ENCODE measurements at regions not wholly inside any gene's neighbourhood (a gene's known extent, or its start where the extent isn't known, plus 50 kb on each side); places are given as distances from the start of the nearest gene placed in this dataset.

- Histone ChIP-seq H3K9ac (ENCODE audit: low read length) (no peak overlapping the region), H3K4me3 (ENCODE audit: low read length) (no peak overlapping the region), H3K27ac (ENCODE audit: low read length) (no peak overlapping the region), H3K27me3 (ENCODE audit: low read depth, low read length) (no peaks in the 10 kb centered on the region), H3K9me3 (ENCODE audit: insufficient read depth, low read length) (no peaks in the 10 kb centered on the region), H3K4me1 (ENCODE audit: low read length) (no peaks in the 10 kb centered on the region), H3K79me2 (ENCODE audit: low read length) (no peaks in the 10 kb centered on the region), H3K4me2 (ENCODE audit: low read length) (no peak overlapping the region), H4K20me1 (ENCODE audit: insufficient read depth, low read length) (no peaks in the 10 kb centered on the region), H3K36me3 (replicated peaks; ENCODE audit: low read depth, low read length) (no peaks in the 10 kb centered on the region), H2AFZ (ENCODE audit: low read depth, low read length) (no peak overlapping the region)
- no peak for TF ChIP-seq CTCF (IDR thresholded peaks at IDR 0.05; ENCODE audit: low read depth, low read length)
These were observed 665.7 kb upstream of the SLC10A2 start for GRCh38 chr13:103731959-103732358.

GRCh38 chr13:103730407-103730806 lies 664.2 kb upstream of the SLC10A2 start:
- H3K79me2 ChIP-seq (ENCODE audit: low read length), result no peaks in the 10 kb centered on the region
- H3K9me3 ChIP-seq (ENCODE audit: insufficient read depth, low read length), result no peaks in the 10 kb centered on the region
- H3K4me1 ChIP-seq (ENCODE audit: low read length), result no peaks in the 10 kb centered on the region
- no peak overlapping the region for H3K9ac ChIP-seq (ENCODE audit: low read length)
- H3K4me2 ChIP-seq (ENCODE audit: low read length), result no peak overlapping the region
- H4K20me1 ChIP-seq (ENCODE audit: insufficient read depth, low read length), result no peaks in the 10 kb centered on the region
- no peak overlapping the region for H2AFZ ChIP-seq (ENCODE audit: low read depth, low read length)
- no peak overlapping the region for H3K27ac ChIP-seq (ENCODE audit: low read length)
- H3K36me3 ChIP-seq (replicated peaks; ENCODE audit: low read depth, low read length), result no peaks in the 10 kb centered on the region
- no peak for TF ChIP-seq EZH2phosphoT487 (IDR thresholded peaks at IDR 0.05; ENCODE audit: low read depth)
- no peak for TF ChIP-seq CTCF (IDR thresholded peaks at IDR 0.05; ENCODE audit: low read depth, low read length)
- H3K4me3 ChIP-seq (ENCODE audit: low read length), result no peak overlapping the region
- no peaks in the 10 kb centered on the region for H3K27me3 ChIP-seq (ENCODE audit: low read depth, low read length)

- no peak overlapping the region for H3K9ac ChIP-seq (ENCODE audit: low read length)
- H3K4me2 ChIP-seq (ENCODE audit: low read length), result no peak overlapping the region
- H3K79me2 ChIP-seq (ENCODE audit: low read length), result no peaks in the 10 kb centered on the region
- H4K20me1 ChIP-seq (ENCODE audit: insufficient read depth, low read length), result no peaks in the 10 kb centered on the region
- no peaks in the 10 kb centered on the region for H3K9me3 ChIP-seq (ENCODE audit: insufficient read depth, low read length)
- TF ChIP-seq CTCF (IDR thresholded peaks at IDR 0.05; ENCODE audit: low read depth, low read length) (no peak), EZH2phosphoT487 (IDR thresholded peaks at IDR 0.05; ENCODE audit: low read depth) (no peak)
- no peaks in the 10 kb centered on the region for H3K4me1 ChIP-seq (ENCODE audit: low read length)
- no peaks in the 10 kb centered on the region for H3K27me3 ChIP-seq (ENCODE audit: low read depth, low read length)
- no peak overlapping the region for H2AFZ ChIP-seq (ENCODE audit: low read depth, low read length)
- no peaks in the 10 kb centered on the region for H3K36me3 ChIP-seq (replicated peaks; ENCODE audit: low read depth, low read length)
- H3K4me3 ChIP-seq (ENCODE audit: low read length), result no peak overlapping the region
- no peak overlapping the region for H3K27ac ChIP-seq (ENCODE audit: low read length)
These were observed 660.6 kb upstream of the SLC10A2 start for GRCh38 chr13:103726808-103727207.

- no peaks in the 10 kb centered on the region for H3K79me2 ChIP-seq (ENCODE audit: low read length)
- no peak overlapping the region for H3K4me3 ChIP-seq (ENCODE audit: low read length)
- no peaks in the 10 kb centered on the region for H3K4me1 ChIP-seq (ENCODE audit: low read length)
- no peaks in the 10 kb centered on the region for H3K36me3 ChIP-seq (replicated peaks; ENCODE audit: low read depth, low read length)
- no peak overlapping the region for H3K4me2 ChIP-seq (ENCODE audit: low read length)
- H2AFZ ChIP-seq (ENCODE audit: low read depth, low read length), result no peak overlapping the region
- TF ChIP-seq EZH2phosphoT487 (IDR thresholded peaks at IDR 0.05; ENCODE audit: low read depth) (no peak), CTCF (IDR thresholded peaks at IDR 0.05; ENCODE audit: low read depth, low read length) (no peak)
- H3K27me3 ChIP-seq (ENCODE audit: low read depth, low read length), result no peaks in the 10 kb centered on the region
- peaks cover 5% of the 10 kb centered on the region; the same call in 1 of the 2 replicates for H3K9me3 ChIP-seq (ENCODE audit: insufficient read depth, low read length)
- no peaks in the 10 kb centered on the region for H4K20me1 ChIP-seq (ENCODE audit: insufficient read depth, low read length)
- no peak overlapping the region for H3K27ac ChIP-seq (ENCODE audit: low read length)
- no peak overlapping the region for H3K9ac ChIP-seq (ENCODE audit: low read length)
These were observed 650.5 kb upstream of the SLC10A2 start for GRCh38 chr13:103716718-103717117.

Measured in OCI-LY3 (cell line).